SHP77 (cell line): ENCODE measurements at regions not wholly inside any gene's neighbourhood (a gene's known extent, or its start where the extent isn't known, plus 50 kb on each side); places are given as distances from the start of the nearest gene placed in this dataset.
"Not testable (repeated sequence)": the region's sequence is repeated elsewhere in the genome, so short reads cannot be mapped to it uniquely, and the experiment has no call there.

Source experiments
- DNase-seq, 2 experiments: peaks; one replicate each; lab custom pipeline; 2025; lab: John Stamatoyannopoulos, UW

GRCh38 chr14:95818581-95818980 lies 58.1 kb upstream of the TUNAR start:
- no peak for DNase-seq

GRCh38 chr14:95817271-95817670 lies 59.4 kb upstream of the TUNAR start:
- DNase-seq: no peak

GRCh38 chr14:95816539-95816938 lies 60.1 kb upstream of the TUNAR start:
- no peak for DNase-seq

- no peak for DNase-seq
Measured at GRCh38 chr14:95815226-95815690, 61.4 kb upstream of the TUNAR start.

- no peak for DNase-seq
Measured at GRCh38 chr14:95814363-95815225, 62.0 kb upstream of the TUNAR start.

- no peak for DNase-seq
Measured at GRCh38 chr14:95811813-95812212, 64.8 kb upstream of the TUNAR start.

- DNase-seq: no peak
Measured at GRCh38 chr14:95808371-95808770, 68.3 kb upstream of the TUNAR start.

GRCh38 chr14:95796788-95797187 lies 79.8 kb upstream of the TUNAR start:
- DNase-seq: no peak

- no peak for DNase-seq
Measured at GRCh38 chr14:95787941-95788340, 74.0 kb upstream of the TCL1A start.

GRCh38 chr14:95786566-95786965 lies 72.6 kb upstream of the TCL1A start:
- DNase-seq: no peak

GRCh38 chr14:95784137-95784536 lies 70.2 kb upstream of the TCL1A start:
- DNase-seq: no peak

GRCh38 chr14:95776798-95777534 lies 63.0 kb upstream of the TCL1A start:
- no peak for DNase-seq

- peak; percentile 20 to 36 for DNase-seq
Measured at GRCh38 chr14:95774265-95775160, 60.6 kb upstream of the TCL1A start.

- peak in 1 of 2 experiments; percentile 35 for DNase-seq
Measured at GRCh38 chr14:95770777-95771176, 56.9 kb upstream of the TCL1A start.

GRCh38 chr14:95769976-95770375 lies 56.1 kb upstream of the TCL1A start:
- DNase-seq: no peak

GRCh38 chr14:95769431-95769830 lies 55.5 kb upstream of the TCL1A start:
- not testable (repeated sequence) for DNase-seq

- no peak for DNase-seq
Measured at GRCh38 chr14:95765051-95765450, 51.1 kb upstream of the TCL1A start.

GRCh38 chr14:95763875-95764274 lies 50.0 kb upstream of the TCL1A start:
- no peak for DNase-seq
